Endometrium (tissue), 2 donors: ENCODE measurements at regions not wholly inside any gene's neighbourhood (a gene's known extent, or its start where the extent isn't known, plus 50 kb on each side); places are given as distances from the start of the nearest gene placed in this dataset.
A peak's percentile ranks its signal among the peaks of the same experiment; 100 is the strongest.

Source experiments
- FAIRE-seq: peaks from 2 replicates; lab custom pipeline; 2012; peaks lifted over from hg19 to GRCh38; lab: Jason Lieb, UNC
- donor health status: control.
- donor health status: control.

DNA sequence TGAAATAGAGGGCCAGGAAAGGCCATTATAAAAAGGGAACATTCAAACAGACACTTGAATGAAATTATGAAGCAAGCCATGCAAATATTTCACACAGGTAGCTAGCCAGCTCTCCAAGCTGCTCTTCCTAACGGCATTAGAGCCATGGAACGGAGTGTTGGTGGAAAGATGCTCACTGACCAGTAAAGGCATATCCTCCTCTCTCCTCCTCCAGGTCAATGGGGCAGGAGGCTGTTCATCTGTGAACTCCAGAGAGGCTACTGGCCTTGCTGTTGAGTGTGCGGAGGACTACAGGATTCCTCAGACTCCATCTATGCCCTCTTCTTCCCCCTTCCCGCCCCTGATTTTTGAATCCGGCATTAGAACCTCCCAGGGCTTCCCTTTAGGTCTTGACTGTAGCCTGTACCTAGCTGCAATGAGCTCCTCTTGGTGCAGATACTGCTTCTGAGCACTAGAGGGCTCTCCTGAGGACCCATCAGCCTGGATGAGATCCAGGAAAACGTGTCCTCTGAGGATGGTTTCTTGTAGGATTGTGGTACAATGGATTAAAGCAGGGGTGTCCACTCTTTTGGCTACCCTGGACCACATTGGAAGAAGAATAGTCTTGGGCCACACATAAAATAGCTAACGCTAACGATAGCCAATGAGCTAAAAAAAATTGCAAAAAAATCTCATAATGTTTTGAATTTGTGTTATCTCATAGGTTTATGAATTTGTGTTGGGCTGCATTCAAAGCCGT lies 162.2 kb downstream of the SREK1 start:
- no peak for FAIRE-seq

DNA sequence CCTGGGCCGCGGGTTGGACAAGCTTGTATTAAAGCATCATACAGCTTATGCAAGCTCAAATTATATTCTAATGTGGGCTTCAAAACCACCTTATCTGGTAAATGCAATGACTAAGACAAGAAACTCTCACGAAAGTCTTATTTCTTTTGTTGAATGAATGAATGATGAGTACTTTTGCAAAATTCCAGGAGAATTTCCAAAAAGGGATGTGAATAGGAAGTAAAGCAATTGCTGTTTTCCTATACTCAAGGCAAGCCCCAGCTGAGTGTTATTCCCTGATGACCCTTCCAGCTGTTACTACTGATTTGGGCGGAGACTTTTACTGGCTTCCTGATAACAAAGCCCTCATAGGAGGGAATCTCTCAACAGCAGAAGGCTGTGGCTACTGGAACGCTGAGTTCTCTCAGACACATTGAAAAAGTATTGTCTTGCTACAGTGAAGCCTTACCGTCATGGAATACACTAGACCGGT lies 162.8 kb downstream of the SREK1 start:
- FAIRE-seq: no peak

DNA sequence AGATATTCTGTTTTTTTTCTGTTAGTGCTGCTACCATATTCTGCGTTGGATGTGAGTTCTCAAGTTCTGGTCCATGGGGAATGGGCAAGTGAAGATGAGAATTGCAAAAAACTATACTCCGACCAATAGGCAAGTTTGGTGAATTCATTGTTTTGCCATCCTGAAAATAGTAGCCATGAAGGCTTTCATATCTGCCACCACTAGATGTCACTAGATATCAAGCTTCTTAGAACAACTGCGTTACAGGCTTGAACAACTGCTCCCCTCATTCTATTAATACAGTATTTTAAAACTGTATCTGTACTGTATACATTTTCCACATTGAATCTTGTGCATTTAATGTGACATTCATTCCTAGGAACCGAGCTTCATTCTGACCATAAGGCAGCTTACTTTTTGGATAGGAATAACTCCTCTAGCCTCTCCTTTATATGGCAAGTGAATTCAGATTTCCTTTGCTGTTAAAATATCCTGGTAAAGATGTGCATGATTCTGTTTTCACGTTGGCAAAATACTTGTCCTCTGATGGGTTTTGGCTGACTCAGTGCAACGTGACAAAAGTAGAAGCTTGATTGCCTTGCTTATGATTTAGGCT lies 163.6 kb downstream of the SREK1 start:
- FAIRE-seq: peak; percentile 95

DNA sequence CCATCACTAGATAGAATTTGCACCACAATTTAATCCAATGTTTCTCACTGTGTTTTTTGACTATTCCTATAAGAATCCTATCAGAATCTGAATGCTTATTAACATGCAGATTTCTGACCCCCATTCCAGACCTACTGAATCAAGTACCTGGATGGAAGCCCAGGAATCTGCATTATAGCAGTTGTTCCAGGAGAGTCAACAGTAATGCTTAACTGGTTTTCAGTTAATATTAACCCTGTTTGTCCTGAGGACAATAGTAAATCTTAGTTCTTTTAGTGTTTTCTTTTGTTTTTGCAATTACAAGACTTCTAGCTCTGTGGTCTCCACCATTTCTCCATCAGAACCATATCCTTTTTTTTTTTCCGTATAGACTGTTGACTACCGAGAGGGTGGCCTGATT lies 168.2 kb downstream of the SREK1 start:
- FAIRE-seq: no peak

DNA sequence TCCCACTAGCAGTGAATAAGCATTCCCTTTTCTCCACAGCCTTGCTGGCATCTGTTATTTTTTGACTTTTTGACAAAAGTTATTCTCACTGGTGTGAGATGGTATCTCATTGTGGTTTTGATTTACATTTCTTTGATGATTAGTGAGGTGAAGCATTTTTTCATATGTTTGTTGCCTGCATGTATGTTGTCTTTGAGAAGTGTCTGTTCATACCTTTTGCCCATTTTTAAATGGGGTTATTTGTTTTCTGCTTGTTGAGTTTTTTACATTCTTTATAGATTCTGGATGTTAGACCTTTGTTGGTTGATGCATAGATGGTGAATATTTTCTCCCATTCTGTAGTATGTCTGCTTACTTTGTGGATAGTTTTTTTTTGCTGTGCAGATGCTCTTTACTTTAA lies 171.7 kb downstream of the SREK1 start:
- no peak for FAIRE-seq

DNA sequence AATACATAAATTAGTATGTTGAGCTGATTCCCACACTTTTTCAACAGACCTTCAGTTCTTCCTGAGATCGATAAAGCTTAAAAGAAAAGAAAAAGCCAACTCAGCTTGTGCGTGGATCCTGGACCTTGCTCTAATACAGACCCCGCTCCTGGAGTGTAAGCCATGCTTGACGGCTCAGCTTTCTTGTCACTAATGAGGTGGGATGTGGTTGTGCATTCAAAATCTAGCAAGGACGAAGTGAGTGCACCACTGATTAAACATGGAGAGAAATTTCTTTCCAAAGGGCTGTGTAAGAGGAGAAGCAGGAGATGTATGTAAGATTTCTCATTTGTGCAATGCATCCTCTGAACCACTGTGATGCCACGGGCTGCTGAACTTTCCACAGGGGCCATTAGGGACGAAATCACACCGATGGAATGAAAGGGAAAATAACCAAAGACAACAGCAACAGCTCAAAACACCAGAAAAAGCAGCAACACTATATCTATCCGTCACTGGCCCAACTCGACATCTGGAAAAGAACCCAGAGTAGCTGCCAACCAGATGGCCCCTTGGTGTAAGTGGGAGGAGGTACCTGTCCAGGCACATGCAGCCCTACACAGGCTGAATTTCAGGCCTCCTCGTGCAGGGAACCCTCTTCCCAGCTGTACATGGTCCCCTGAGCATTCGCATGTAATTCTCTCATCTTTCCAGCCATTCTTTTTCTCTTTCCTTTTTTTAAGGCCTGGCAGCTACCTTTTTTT lies 178.9 kb downstream of the SREK1 start:
- no peak for FAIRE-seq

DNA sequence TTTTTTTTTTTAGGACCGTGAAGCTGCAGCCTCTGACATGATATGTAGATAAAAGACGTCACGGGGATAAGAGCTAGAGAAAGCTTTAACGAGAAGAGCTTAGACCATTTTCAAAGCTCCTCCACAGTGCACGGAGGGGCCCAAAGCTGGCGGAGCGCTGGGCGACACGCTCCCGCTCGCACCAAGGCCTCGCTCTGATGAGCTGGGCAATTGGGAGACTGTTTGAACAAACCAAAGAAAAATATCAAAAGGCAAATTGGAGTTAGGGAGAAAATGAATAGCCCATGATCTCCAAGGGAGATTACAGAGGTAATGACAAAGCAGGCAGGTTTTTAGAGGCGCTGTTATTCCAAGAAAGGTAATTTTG lies 179.4 kb downstream of the SREK1 start:
- no peak for FAIRE-seq

DNA sequence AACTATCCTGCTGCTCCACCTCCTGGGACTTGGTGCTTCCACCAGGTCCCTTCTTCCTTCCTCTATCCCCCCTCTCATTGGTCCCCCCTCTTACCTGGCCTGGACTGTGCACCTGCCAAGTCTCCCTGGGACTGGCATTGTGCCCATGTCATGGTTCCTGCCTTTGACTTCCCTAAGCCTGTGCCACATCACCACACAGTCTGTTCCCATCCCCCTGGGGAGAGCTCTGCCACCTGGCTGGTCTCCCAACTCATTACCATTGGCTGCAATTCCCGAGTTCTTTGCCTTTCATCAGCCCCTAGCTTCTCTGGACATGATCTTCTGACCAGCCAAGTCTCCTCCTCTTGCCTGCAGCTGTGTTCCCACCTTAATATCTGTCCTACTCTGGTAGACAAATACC lies 180.3 kb downstream of the SREK1 start:
- FAIRE-seq: no peak

DNA sequence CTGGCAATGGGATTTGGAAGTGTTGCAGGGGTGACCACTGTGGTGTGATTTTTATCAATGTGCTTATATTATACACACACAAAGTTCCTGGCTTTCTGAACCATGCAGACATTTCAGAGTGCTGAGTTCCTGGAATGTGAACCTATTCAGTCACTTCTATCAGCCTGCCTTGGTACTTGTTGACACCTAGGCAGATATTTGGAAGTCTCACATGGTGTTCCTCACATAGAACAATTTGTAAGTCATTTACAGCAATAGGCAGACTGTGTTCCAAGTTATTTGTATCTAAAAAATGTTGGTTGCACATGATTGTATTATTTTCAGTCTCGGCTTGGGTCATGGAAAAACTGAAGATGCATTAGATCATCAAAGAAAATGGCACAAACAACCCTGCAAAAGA lies 182.2 kb downstream of the SREK1 start:
- no peak for FAIRE-seq

DNA sequence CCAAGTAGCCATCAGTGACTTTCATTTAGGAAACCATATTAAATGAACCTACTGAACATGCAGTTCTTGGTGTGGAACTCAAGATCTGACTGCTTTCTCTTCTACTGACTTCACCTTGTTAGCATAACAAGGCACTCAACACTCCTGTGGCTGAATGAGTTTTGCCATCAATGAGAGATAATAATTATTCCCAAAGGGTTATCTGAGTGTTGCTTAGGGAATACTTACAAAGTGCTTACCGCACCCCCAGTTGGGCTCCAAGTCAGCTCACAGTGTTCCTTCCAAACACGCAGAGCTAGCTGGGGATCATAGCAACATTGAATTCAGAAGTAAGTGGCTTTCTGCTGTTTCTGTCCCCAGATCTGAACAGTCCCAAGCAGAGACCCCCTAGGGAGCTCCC lies 182.9 kb downstream of the SREK1 start:
- FAIRE-seq: no peak

DNA sequence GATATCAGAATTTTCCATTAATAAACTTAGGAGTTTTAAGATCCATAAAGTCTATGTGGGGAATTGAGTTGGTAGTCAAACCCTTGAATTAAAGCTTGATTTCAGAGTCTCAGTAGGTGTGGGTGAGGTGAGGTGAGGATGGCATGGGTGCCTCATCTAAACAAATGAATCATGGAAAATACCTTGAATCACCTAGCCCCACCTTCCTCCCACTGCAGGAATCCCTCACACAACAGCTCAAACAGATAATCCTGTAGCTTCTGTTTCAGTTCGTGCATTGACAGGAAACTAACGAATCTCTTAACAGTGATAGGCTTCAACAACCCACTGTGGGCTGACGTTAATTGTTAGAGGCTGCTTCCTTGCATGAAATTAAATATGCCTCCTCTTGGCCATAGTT lies 185.0 kb downstream of the SREK1 start:
- FAIRE-seq: no peak

DNA sequence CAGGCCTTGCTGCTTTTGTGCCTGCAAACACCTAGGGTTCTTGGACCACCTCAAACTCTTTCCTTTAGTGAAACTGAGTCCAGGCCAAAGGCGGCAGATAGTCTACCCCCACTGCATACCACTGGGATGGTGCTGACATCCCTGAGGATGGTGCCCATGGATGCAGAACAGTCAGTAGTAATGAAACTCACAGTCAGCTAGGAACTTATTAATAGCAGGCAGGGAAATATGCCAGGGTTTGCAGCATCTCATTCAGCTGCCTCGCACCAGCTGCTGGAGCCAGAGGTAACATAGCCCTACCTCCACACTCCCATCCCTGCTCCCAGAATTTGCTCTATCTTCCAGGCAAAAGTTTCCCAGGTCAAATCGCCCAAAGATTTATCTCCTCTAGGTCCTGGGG lies 189.1 kb downstream of the SREK1 start:
- FAIRE-seq: no peak

DNA sequence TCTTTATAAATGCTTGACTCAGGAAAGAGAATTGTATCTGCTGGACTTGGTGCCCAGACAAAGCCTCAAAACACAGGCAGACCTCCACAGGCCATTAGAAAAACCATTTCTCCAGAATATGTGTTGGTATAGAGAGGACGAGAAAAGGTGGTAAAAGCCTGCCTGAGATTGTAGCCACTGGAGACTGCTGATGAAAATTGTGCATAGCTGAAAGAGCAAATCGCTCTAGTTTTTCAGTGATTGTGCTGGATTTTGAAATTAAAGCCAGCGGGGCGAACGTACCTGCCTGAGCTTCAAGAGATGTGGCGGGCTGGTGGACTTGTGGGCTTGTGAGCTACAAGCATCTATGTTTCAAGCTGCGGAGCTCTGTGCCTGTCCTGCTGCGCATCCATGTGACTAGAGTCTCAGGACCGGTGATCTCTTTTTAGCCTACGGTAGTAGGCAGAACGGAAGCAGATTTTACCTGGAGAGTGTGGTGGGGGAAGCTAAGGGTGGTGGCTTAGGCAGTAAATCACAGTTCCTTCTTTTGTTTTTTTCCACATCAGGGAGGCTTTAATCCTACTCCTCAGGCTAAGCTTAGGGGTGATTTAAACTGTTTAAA lies 193.6 kb downstream of the SREK1 start:
- no peak for FAIRE-seq

DNA sequence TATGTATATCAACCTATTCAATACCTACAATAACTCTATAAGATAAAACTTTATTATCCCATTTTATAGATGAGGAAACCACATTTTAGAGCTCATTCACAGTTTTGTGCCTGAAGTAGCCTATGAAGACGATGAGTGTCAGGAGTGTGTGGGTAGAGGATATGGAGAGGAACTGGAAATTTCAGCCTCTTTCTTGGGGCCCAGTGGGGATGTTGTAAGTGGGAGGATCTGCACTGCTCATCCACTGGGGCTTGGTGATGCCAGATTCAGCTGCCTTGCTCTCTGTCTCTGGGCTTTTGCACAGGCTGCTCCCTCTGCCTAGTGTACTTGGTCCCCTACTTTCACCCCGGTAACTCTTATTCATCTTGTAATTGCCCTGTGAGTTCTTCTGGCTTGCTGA lies 194.7 kb downstream of the SREK1 start:
- FAIRE-seq: no peak

DNA sequence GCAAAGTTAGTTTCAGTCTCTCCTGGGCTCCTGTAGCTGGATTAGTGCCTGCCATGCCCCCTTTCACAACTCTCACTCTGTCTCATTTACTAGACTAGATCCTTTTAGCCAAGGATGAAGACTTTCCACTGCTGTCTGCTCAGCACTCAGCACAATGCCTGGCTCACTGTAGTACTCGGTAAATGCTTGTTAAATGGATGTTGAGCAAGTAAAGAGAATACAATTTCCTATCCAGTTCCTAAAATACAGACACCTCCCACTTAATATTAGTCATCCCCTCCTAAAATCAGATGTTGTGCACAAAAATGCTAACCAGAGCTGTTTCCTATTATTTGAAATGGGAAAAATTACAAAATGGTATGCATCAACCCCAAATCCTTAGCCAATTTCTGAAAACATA lies 195.8 kb downstream of the SREK1 start:
- FAIRE-seq: no peak

DNA sequence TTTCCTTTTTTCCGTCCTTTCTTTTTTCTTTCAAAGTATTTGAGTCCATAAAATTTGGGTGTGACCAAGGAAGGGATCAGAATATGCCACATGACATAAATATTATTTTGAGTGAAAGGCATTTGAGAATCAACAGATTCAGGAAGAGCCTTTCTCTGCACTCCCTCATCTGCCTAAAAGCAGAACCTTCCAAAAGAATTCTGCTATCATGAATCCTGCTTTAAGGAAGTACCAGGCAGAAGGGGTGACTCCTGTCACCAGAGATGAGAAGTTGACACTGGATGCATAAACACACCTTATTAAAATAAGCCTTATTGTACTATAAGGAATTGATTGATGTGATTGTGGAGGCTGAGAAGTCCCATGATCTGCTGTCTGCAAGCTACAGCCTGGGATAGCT lies 196.7 kb downstream of the SREK1 start:
- FAIRE-seq: no peak

DNA sequence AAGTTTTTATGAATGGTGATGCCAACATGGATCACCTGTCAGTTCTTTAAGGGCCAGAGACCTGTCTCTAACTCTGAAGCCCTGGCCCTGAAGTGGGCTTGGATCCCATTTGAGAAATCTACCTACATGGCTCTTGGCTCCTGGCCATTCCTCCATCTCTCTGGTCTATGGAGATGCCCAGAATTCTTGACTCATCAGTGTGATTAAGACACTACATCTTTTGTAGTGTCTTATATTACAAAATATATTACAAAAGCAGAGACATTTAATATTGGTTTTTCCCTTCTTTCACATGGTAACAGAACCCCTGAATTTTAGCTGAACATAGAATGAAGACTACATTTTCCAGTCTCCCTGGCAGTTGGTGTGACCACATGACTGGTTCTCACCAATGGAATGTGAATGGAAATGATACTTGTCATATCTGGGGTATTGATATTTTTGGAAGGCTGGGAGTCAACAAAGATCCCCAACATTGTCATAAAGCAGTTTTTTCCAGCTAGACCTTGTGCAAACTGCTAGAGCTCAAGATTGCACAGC lies 198.3 kb downstream of the SREK1 start:
- FAIRE-seq: no peak

DNA sequence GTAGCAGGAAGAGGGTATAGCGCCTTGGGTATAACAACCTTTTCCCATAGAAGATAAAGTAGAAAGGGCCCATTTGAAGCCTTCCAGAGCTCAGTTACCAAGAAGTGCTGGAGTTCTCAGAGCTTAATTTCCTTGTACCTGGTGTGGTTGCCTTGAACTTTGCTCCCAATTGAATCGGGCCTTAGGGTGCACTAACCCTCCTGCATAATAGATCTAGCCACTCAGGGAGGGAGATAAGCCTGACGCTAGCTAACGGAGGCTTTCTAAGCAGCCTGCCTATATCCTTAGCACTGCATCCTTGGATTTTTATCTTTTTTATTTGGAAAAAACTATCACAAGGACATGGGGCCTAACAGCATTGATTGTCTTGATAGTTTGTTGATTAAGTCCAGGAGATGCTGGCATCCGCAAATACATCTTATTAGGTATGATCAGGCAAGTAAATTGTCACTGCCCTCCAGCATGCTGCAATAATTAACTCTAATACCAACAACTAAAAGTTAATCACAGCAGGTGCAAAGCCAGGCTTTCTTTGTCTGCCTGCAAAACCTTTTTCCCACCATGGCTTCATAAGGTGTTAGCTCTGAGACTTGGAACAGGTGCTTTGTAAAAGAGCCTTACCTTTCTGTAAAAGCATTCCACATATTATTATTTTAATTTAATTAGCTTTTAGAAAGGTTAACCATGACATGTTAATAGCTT lies 199.4 kb downstream of the SREK1 start:
- FAIRE-seq: no peak

DNA sequence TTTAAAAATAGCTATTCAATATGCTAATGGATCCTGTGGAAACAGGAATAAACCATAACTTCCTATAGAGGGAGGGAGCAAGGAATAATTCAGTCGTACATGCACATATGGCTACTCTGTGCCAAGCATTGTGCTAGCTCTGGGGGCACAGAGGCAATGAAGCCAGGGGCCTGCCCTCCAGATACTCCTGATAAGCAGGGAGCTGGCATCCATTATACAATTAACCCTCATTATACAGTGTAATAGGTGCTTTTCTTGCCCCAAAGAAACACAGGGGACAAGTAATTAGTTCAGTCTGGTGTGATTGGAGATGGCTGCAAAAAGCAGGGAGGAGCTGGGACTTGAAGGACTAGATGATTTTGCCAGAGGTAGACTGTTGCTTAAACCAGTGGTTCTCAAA lies 200.4 kb downstream of the SREK1 start:
- FAIRE-seq: no peak

DNA sequence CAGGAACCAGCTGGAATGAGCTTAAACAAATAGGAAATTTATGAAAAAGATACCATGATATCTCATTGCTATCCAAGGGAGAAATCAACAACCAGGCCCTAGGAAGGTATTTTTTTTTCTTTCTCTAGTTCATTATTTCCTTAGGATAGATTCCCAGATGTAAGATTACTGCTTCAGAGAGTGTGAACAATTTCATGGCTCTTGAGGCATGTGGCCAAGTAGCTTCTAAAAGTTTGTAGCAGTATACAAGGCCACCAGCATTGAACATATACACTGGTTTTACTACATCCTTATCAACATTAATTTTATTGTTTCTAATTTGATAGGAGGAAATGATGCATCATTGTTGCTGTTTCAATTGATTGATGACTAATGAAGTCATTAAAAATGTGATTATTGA lies 201.2 kb downstream of the SREK1 start:
- no peak for FAIRE-seq

DNA sequence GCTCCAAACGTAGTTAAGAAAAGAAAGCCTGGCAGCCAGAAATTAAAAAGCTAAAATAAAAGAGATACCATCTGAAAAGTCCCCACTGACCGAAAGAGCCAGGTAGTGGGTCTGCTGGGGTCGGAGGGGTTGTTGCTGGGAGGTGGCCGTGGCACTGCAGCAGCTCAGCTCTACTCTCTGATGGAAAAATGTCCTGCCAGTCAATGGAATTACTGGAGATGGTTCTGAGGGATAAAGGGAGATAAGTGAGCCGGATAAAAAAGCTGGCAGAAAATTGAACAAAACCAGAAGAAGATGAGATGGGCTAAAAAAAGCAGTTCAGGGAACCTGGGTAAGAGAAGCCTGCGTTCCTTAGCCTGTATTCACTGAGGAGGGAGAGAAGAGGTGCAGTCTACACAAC lies 202.8 kb downstream of the SREK1 start:
- no peak for FAIRE-seq
